HepG2 (cell line): ENCODE measurements at regions not wholly inside any gene's neighbourhood (a gene's known extent, or its start where the extent isn't known, plus 50 kb on each side); places are given as distances from the start of the nearest gene placed in this dataset.

ENCODE experiments used
- ATAC-seq: fragments of 200-7000 bp; cut with Tn5 transposase; 3 replicates; pipeline ENCODE4 v1.9.1; 2020; ENCODE audit warnings: mild to moderate bottlenecking, moderate library complexity
- BruUV-seq: library from RNA; stranded (reverse); fragments of 400-500 nt; replicated peaks from 2 replicates; lab custom pipeline; 2021; lab: Mats Ljungman, UMichigan
- CTCF ChIA-PET: fragments of 300-600 bp; formaldehyde crosslinking; extraction: SDS; loops from one replicate; lab custom pipeline; 2021; ENCODE audit warnings: low total read pairs, inconsistent platforms, low intra/inter-chr PET ratio; lab: Yijun Ruan, JAX
- POLR2A ChIA-PET: fragments of 350-600 bp; sonication (Branson Sonifier 250); formaldehyde crosslinking; loops from one replicate; lab custom pipeline; 2020; ENCODE audit warnings: antibody characterized with exemption, inconsistent platforms; lab: Yijun Ruan, JAX
- DNase-seq: peaks from one replicate; pipeline ENCODE4 v3.0.0-alpha.2; 2015; ENCODE audit warnings: low spot score
- FAIRE-seq: peaks from 3 replicates; lab custom pipeline; 2011; peaks lifted over from hg19 to GRCh38; lab: Jason Lieb, UNC
- H2AFZ ChIP-seq: one replicate; pipeline ENCODE4 v1.6.1; 2011; ENCODE audit warnings: low read length, inconsistent platforms
- H3K27ac ChIP-seq: fragments of 300-600 bp; 3 replicates; pipeline ENCODE4 v1.8.0; 2011; ENCODE audit warnings: mixed run types, mild to moderate bottlenecking, mixed read lengths, low read length, inconsistent platforms; ENCODE audit not compliant: insufficient read depth; ENCODE audit errors: extremely low read length
- H3K27me3 ChIP-seq, 2 experiments: fragments of 200-600 bp in 1 of 2; 2 replicates in 1 of 2; 3 replicates in 1 of 2; pipeline versions ENCODE4 v1.6.0 to v1.8.0; 2011; ENCODE audit warnings: low read length in 2 of 2, mild to moderate bottlenecking in 2 of 2, moderate library complexity in 2 of 2, inconsistent platforms in 1 of 2; ENCODE audit not compliant: insufficient read depth in 2 of 2, control insufficient read depth in 1 of 2
- H3K36me3 ChIP-seq, 2 experiments: fragments of 200-600 bp in 1 of 2; replicated peaks in 1 of 2; 2 replicates in 1 of 2; 3 replicates in 1 of 2; pipeline versions ENCODE4 v1.5.1 to v1.8.0; 2011; ENCODE audit warnings: low read length in 2 of 2, inconsistent platforms in 1 of 2; ENCODE audit not compliant: insufficient read depth in 2 of 2, control insufficient read depth in 1 of 2
- H3K4me1 ChIP-seq: 2 replicates; pipeline ENCODE4 v1.5.1; 2012; ENCODE audit warnings: low read length, inconsistent platforms; ENCODE audit not compliant: insufficient read depth
- H3K4me2 ChIP-seq: 2 replicates; pipeline ENCODE4 v1.6.0; 2011; ENCODE audit warnings: low read depth, low read length, inconsistent platforms
- H3K4me3 ChIP-seq, 3 experiments: fragments of 200-600 bp in 1 of 3; sonication (generic), shearing (Covaris generic) in 1 of 3; replicated peaks in 1 of 3; 2 replicates each; pipeline ENCODE4 v1.5.1; 2011 to 2016; ENCODE audit warnings: low read length in 3 of 3, inconsistent platforms in 2 of 3, low read depth in 2 of 3, mild to moderate bottlenecking in 2 of 3, control low read depth in 1 of 3, mixed read lengths in 1 of 3; ENCODE audit not compliant: insufficient read depth in 1 of 3
- H3K79me2 ChIP-seq: one replicate; pipeline ENCODE4 v1.6.1; 2011; ENCODE audit warnings: low read length, inconsistent platforms; ENCODE audit not compliant: insufficient read depth
- H3K9ac ChIP-seq: 2 replicates; pipeline ENCODE4 v1.6.0; 2011; ENCODE audit warnings: mild to moderate bottlenecking, low read depth, low read length, inconsistent platforms; ENCODE audit not compliant: insufficient read depth
- H3K9me3 ChIP-seq: 2 replicates; pipeline ENCODE4 v1.5.1; 2012; ENCODE audit warnings: mild to moderate bottlenecking, low read length
- H4K20me1 ChIP-seq: 2 replicates; pipeline ENCODE4 v1.6.0; 2011; ENCODE audit warnings: inconsistent platforms, mild to moderate bottlenecking, low read length, moderate library complexity; ENCODE audit not compliant: insufficient read depth
- ASH2L ChIP-seq: fragments of 300-600, 200-600 bp; sonication (generic); IDR thresholded peaks from 2 replicates; pipeline ENCODE4 v1.7.0; 2017; ENCODE audit warnings: low read depth, mild to moderate bottlenecking, moderate library complexity, mixed read lengths, low read length; ENCODE audit not compliant: insufficient read length
- CENPT ChIP-seq: sonication (generic); formaldehyde crosslinking; IDR thresholded peaks from 2 replicates; pipeline ENCODE4 v1.8.0; 2022; ENCODE audit warnings: low read depth, mild to moderate bottlenecking, moderate library complexity, missing genetic modification reagents
- ELF3 ChIP-seq: IDR thresholded peaks from 2 replicates; pipeline ENCODE4 v1.6.1; 2016; ENCODE audit warnings: missing genetic modification reagents, missing compliant biosample characterization
- HNF1A ChIP-seq, 2 experiments: sonication (generic) in 1 of 2; formaldehyde crosslinking in 1 of 2; IDR thresholded peaks; 2 replicates each; pipeline versions ENCODE4 v1.4.0 to v1.6.1; 2016 to 2020; ENCODE audit warnings: borderline replicate concordance in 1 of 2, low read depth in 1 of 2, mild to moderate bottlenecking in 1 of 2, missing genetic modification reagents in 1 of 2
- SMARCE1 ChIP-seq: fragments of 450-650 bp; IDR thresholded peaks from 2 replicates; pipeline ENCODE4 v1.6.1; 2017; ENCODE audit warnings: borderline replicate concordance
- SMC3 ChIP-seq: IDR thresholded peaks from 2 replicates; pipeline ENCODE4 v1.6.1; 2011; ENCODE audit warnings: low read length, improper control_type of control experiment
- SPEN ChIP-seq: sonication (generic); formaldehyde crosslinking; IDR thresholded peaks from 2 replicates; pipeline ENCODE4 v1.5.1; 2020; ENCODE audit warnings: low read depth, mild to moderate bottlenecking, missing genetic modification reagents
- TSC22D2 ChIP-seq: sonication (generic); formaldehyde crosslinking; IDR thresholded peaks from 2 replicates; pipeline ENCODE4 v1.5.1; 2020; ENCODE audit warnings: missing genetic modification reagents, mild to moderate bottlenecking, borderline replicate concordance
- XBP1 ChIP-seq: sonication (generic); formaldehyde crosslinking; IDR thresholded peaks from 2 replicates; pipeline ENCODE4 v1.5.0; 2020; ENCODE audit warnings: missing genetic modification reagents
- ZBTB25 ChIP-seq: IDR thresholded peaks from 2 replicates; pipeline ENCODE4 v1.6.1; 2018; ENCODE audit warnings: missing genetic modification reagents
- ZNF501 ChIP-seq: sonication (generic); formaldehyde crosslinking; IDR thresholded peaks from 2 replicates; pipeline ENCODE4 v1.5.1; 2020; ENCODE audit warnings: mild to moderate bottlenecking, moderate library complexity, missing genetic modification reagents
- ZNF557 ChIP-seq: sonication (generic); formaldehyde crosslinking; IDR thresholded peaks from 2 replicates; pipeline ENCODE4 v1.4.0; 2020; ENCODE audit warnings: missing genetic modification reagents
- ZNF713 ChIP-seq: sonication (generic); formaldehyde crosslinking; IDR thresholded peaks from 2 replicates; pipeline ENCODE4 v1.4.0; 2020; ENCODE audit warnings: mild to moderate bottlenecking, missing genetic modification reagents
- ZNF816 ChIP-seq: sonication (generic); formaldehyde crosslinking; IDR thresholded peaks from 2 replicates; pipeline ENCODE4 v1.8.0; 2022; ENCODE audit warnings: missing genetic modification reagents, mild to moderate bottlenecking, borderline replicate concordance
- ZNF841 ChIP-seq: sonication (generic); formaldehyde crosslinking; IDR thresholded peaks from 2 replicates; pipeline ENCODE4 v1.8.1; 2023; ENCODE audit warnings: missing genetic modification reagents, borderline replicate concordance
- in situ Hi-C: cut with HindIII; loops from 2 replicates; pipeline ENCODE4 v1.10.0; 2017; ENCODE audit warnings: low pct_unique_long_range_greater_than_20kb; ENCODE audit not compliant: extremely low pct_ligation_motif_present
- intact Hi-C: fragments of 100-400 bp; cut with micrococcal nuclease; formaldehyde crosslinking; loops from one replicate; pipeline ENCODE4 v1.10.0; 2022; ENCODE audit not compliant: unreplicated experiment

GRCh38 chr6:125431971-125432370 is 130.2 kb upstream of the HDDC2 start:
- Histone ChIP-seq H3K9me3 (no peaks in the 10 kb centered on the region), H3K36me3 (no peaks in the 10 kb centered on the region), H3K4me2 (no peak overlapping the region), H3K4me1 (no peaks in the 10 kb centered on the region), H3K79me2 (no peaks in the 10 kb centered on the region), H2AFZ (no peak overlapping the region), H3K27me3 (no peaks in the 10 kb centered on the region), H3K4me3 (no peak overlapping the region), H3K9ac (no peak overlapping the region), H3K27ac (no peak overlapping the region), H4K20me1 (no peaks in the 10 kb centered on the region)
- in situ Hi-C loops: no loop called here
- CTCF ChIA-PET: no interaction called here
- ATAC-seq (no peak), FAIRE-seq (no peak), DNase-seq (no peak)
- intact Hi-C loops: no loop called here
- POLR2A ChIA-PET: no interaction called here
- BruUV-seq: no TSS peak
- no peak for TF ChIP-seq ZNF713
- TF ChIP-seq SMARCE1: no peak
- no peak for TF ChIP-seq TSC22D2 (CRISPR knock-in tag)
- no peak for TF ChIP-seq ELF3
- TF ChIP-seq ZNF816: no peak
- no peak for TF ChIP-seq ZNF501 (CRISPR knock-in tag)
- no peak for TF ChIP-seq HNF1A (IDR thresholded peaks at IDR 0.05; ENCODE audit: low read depth)
- TF ChIP-seq HNF1A (CRISPR knock-in tag; IDR thresholded peaks at IDR 0.05; ENCODE audit: borderline replicate concordance): no peak
- TF ChIP-seq SMC3: no peak
- TF ChIP-seq ZBTB25 (CRISPR knock-in tag): no peak
- no peak for TF ChIP-seq ZNF557 (CRISPR knock-in tag)
- no peak for TF ChIP-seq CENPT
- TF ChIP-seq XBP1: no peak
- TF ChIP-seq ZNF841 (CRISPR knock-in tag): no peak
- TF ChIP-seq SPEN (CRISPR knock-in tag): no peak
- no peak for TF ChIP-seq ASH2L
